ENCODE measurements at regions not wholly inside any gene's neighbourhood (a gene's known extent, or its start where the extent isn't known, plus 50 kb on each side); places are given as distances from the start of the nearest gene placed in this dataset.

- DNase-seq (ENCODE audit: low spot score), result no peak
Observed at GRCh38 chr18:43465483-43465882, 188.2 kb upstream of the SYT4 start.

GRCh38 chr18:43471873-43472272 lies 194.6 kb upstream of the SYT4 start:
- in situ Hi-C loops (cut with HindIII; ENCODE audit: low sequenced_read_pairs), result no loop called here
- no peak for DNase-seq (ENCODE audit: low spot score)

More at GRCh38 chr18:43465483-43465882, 188.2 kb upstream of the SYT4 start:
- in situ Hi-C loops (cut with HindIII; ENCODE audit: low sequenced_read_pairs), result no loop called here

GRCh38 chr18:43481069-43481468 lies 203.8 kb upstream of the SYT4 start:
- no peak for DNase-seq (ENCODE audit: low spot score)
- in situ Hi-C loops (cut with HindIII; ENCODE audit: low sequenced_read_pairs), result no loop called here

- in situ Hi-C loops (cut with HindIII; ENCODE audit: low sequenced_read_pairs), result no loop called here
- DNase-seq (ENCODE audit: low spot score), result no peak
Observed at GRCh38 chr18:43482136-43482535, 204.8 kb upstream of the SYT4 start.

GRCh38 chr18:43482600-43482999 lies 205.3 kb upstream of the SYT4 start:
- DNase-seq (ENCODE audit: low spot score), result no peak

GRCh38 chr18:43484710-43485109 lies 207.4 kb upstream of the SYT4 start:
- in situ Hi-C loops (cut with HindIII; ENCODE audit: low sequenced_read_pairs), result no loop called here

More at GRCh38 chr18:43482600-43482999, 205.3 kb upstream of the SYT4 start:
- in situ Hi-C loops (cut with HindIII; ENCODE audit: low sequenced_read_pairs), result no loop called here

GRCh38 chr18:43485545-43485963 lies 208.3 kb upstream of the SYT4 start:
- DNase-seq (ENCODE audit: low spot score), result no peak
- in situ Hi-C loops (cut with HindIII; ENCODE audit: low sequenced_read_pairs), result no loop called here

More at GRCh38 chr18:43484710-43485109, 207.4 kb upstream of the SYT4 start:
- DNase-seq (ENCODE audit: low spot score), result no peak

- DNase-seq (ENCODE audit: low spot score), result no peak
- in situ Hi-C loops (cut with HindIII; ENCODE audit: low sequenced_read_pairs), result no loop called here
Observed at GRCh38 chr18:43486462-43486861, 209.2 kb upstream of the SYT4 start.

GRCh38 chr18:43501099-43501498 lies 223.8 kb upstream of the SYT4 start:
- in situ Hi-C loops (cut with HindIII; ENCODE audit: low sequenced_read_pairs), result no loop called here
- no peak for DNase-seq (ENCODE audit: low spot score)

- in situ Hi-C loops (cut with HindIII; ENCODE audit: low sequenced_read_pairs), result no loop called here
- no peak for DNase-seq (ENCODE audit: low spot score)
Observed at GRCh38 chr18:43506935-43507334, 229.6 kb upstream of the SYT4 start.

GRCh38 chr18:43507842-43508481 lies 230.7 kb upstream of the SYT4 start:
- in situ Hi-C loops (cut with HindIII; ENCODE audit: low sequenced_read_pairs), result no loop called here
- DNase-seq (ENCODE audit: low spot score), result no peak

GRCh38 chr18:43514747-43515146 lies 237.5 kb upstream of the SYT4 start:
- no peak for DNase-seq (ENCODE audit: low spot score)
- in situ Hi-C loops (cut with HindIII; ENCODE audit: low sequenced_read_pairs), result no loop called here

- in situ Hi-C loops (cut with HindIII; ENCODE audit: low sequenced_read_pairs), result no loop called here
- no peak for DNase-seq (ENCODE audit: low spot score)
Observed at GRCh38 chr18:43515481-43515880, 238.2 kb upstream of the SYT4 start.

- DNase-seq (ENCODE audit: low spot score), result no peak
- in situ Hi-C loops (cut with HindIII; ENCODE audit: low sequenced_read_pairs), result no loop called here
Observed at GRCh38 chr18:43524260-43524659, 247.0 kb upstream of the SYT4 start.

- peak; percentile 27 for DNase-seq (ENCODE audit: low spot score)
- in situ Hi-C loops (cut with HindIII; ENCODE audit: low sequenced_read_pairs), result no loop called here
Observed at GRCh38 chr18:43525169-43525568, 247.9 kb upstream of the SYT4 start.

GRCh38 chr18:43526426-43527145 lies 249.3 kb upstream of the SYT4 start:
- DNase-seq (ENCODE audit: low spot score), result no peak
- in situ Hi-C loops (cut with HindIII; ENCODE audit: low sequenced_read_pairs), result no loop called here

- no peak for DNase-seq (ENCODE audit: low spot score)
- in situ Hi-C loops (cut with HindIII; ENCODE audit: low sequenced_read_pairs), result no loop called here
Observed at GRCh38 chr18:43531438-43531837, 254.1 kb upstream of the SYT4 start.

- DNase-seq (ENCODE audit: low spot score), result no peak
- in situ Hi-C loops (cut with HindIII; ENCODE audit: low sequenced_read_pairs), result no loop called here
Observed at GRCh38 chr18:43533371-43533770, 256.1 kb upstream of the SYT4 start.

GRCh38 chr18:43534511-43534910 lies 257.2 kb upstream of the SYT4 start:
- in situ Hi-C loops (cut with HindIII; ENCODE audit: low sequenced_read_pairs), result no loop called here
- DNase-seq (ENCODE audit: low spot score), result no peak

- no peak for DNase-seq (ENCODE audit: low spot score)
- in situ Hi-C loops (cut with HindIII; ENCODE audit: low sequenced_read_pairs), result no loop called here
Observed at GRCh38 chr18:43539862-43540261, 262.6 kb upstream of the SYT4 start.

GRCh38 chr18:43542016-43542415 lies 264.7 kb upstream of the SYT4 start:
- no peak for DNase-seq (ENCODE audit: low spot score)
- in situ Hi-C loops (cut with HindIII; ENCODE audit: low sequenced_read_pairs), result no loop called here
